Psoas muscle (tissue), 7 donors: ENCODE measurements at regions not wholly inside any gene's neighbourhood (a gene's known extent, or its start where the extent isn't known, plus 50 kb on each side); places are given as distances from the start of the nearest gene placed in this dataset.

Source experiments
- ATAC-seq, 4 donors: fragments of 200-7000 bp; cut with Tn5 transposase; one replicate each; pipeline ENCODE4 v1.9.1; 2020; ENCODE audit warnings: moderate library complexity in 3 of 4, mild to moderate bottlenecking in 2 of 4
- DNase-seq, 2 donors: peaks; one replicate each; pipeline ENCODE4 v3.0.0-alpha.2; 2020
- H3K27ac ChIP-seq: fragments of 200-600 bp; one replicate; pipeline ENCODE4 v1.8.0; 2022
- H3K27me3 ChIP-seq, 3 donors: fragments of 200-600 bp in 1 of 3; one replicate each; pipeline versions ENCODE4 v1.6.1 to v1.8.0; 2013 to 2022; ENCODE audit warnings: low read length in 2 of 3, mild to moderate bottlenecking in 2 of 3, moderate library complexity in 1 of 3; ENCODE audit not compliant: insufficient read depth in 3 of 3
- H3K36me3 ChIP-seq, 2 donors: fragments of 200-600 bp in 1 of 2; one replicate each; pipeline versions ENCODE4 v1.6.1 to v1.8.0; 2013 to 2022; ENCODE audit warnings: low read depth in 1 of 2, mild to moderate bottlenecking in 1 of 2, moderate library complexity in 1 of 2; ENCODE audit not compliant: insufficient read depth in 1 of 2
- H3K4me1 ChIP-seq: fragments of 200-600 bp; one replicate; pipeline ENCODE4 v1.8.0; 2022
- H3K4me3 ChIP-seq: fragments of 200-600 bp; one replicate; pipeline ENCODE4 v1.8.0; 2022; ENCODE audit warnings: mild to moderate bottlenecking
- H3K9me3 ChIP-seq: fragments of 200-600 bp; one replicate; pipeline ENCODE4 v1.8.0; 2022
- CTCF ChIP-seq: fragments of 200-600 bp; IDR thresholded peaks from one replicate; pipeline ENCODE4 v1.8.0; 2022; ENCODE audit warnings: antibody characterized with exemption
- WGBS, 3 donors: extraction: QIAGEN DNeasy Blood & Tissue Kit; methylation state at CpG; one replicate each; pipeline versions ENCODE4 v1.1.6 to v1.1.7; 2013; 5-methylcytosine and 5-hydroxymethylcytosine counted together
- intact Hi-C, 2 donors: fragments of 100-400 bp; cut with DNase I; formaldehyde crosslinking; loops; one replicate each; pipeline versions ENCODE4 v1.11.0 to v1.14.2; 2022
- donor health status: healthy with polysubstance abuse.
- donor health status: DM: no; HTN: no; CAD: no; lungs with moderate emphysema.
- donor health status: Bipolar disorder and iron deficiency.
- donor health status: healthy.
- donor health status: DM: yes; HTN: yes; CAD: no.
- donor health status: DM: no; HTN: no; CAD: no.
- donor health status: DM: yes; HTN: yes; CAD: no.

- peaks cover 0 to 2% (median 0%) of the 10 kb centered on the region in 3 donors for H3K27me3 ChIP-seq
- DNase-seq (no peak), ATAC-seq (no peak)
- H3K4me3 ChIP-seq, result no peak overlapping the region
- H3K4me1 ChIP-seq, result no peaks in the 10 kb centered on the region
- WGBS, 3 donors, result 88 to 95% (median 94%) methylated on average over 11 of the region's 11 CpGs
- intact Hi-C loops, result no loop called here
- no peak overlapping the region for H3K27ac ChIP-seq
- TF ChIP-seq CTCF, result no peak
- no peaks in the 10 kb centered on the region for H3K36me3 ChIP-seq
- H3K9me3 ChIP-seq, result no peaks in the 10 kb centered on the region
Observed at GRCh38 chr14:101024686-101025085, 121.2 kb upstream of the RTL1 start.

GRCh38 chr14:101025131-101025530, 121.6 kb upstream of the RTL1 start:
- Histone ChIP-seq H3K27ac (no peak overlapping the region), H3K4me1 (no peaks in the 10 kb centered on the region), H3K27me3 (peaks cover 0 to 2% (median 0%) of the 10 kb centered on the region in 3 donors), H3K9me3 (no peaks in the 10 kb centered on the region), H3K4me3 (no peak overlapping the region), H3K36me3 (no peaks in the 10 kb centered on the region)
- ATAC-seq (no peak), DNase-seq (no peak)
- 80 to 84% (median 83%) methylated on average over 8 of the region's 8 CpGs for WGBS, 3 donors
- intact Hi-C loops, result no loop called here
- TF ChIP-seq CTCF, result no peak

GRCh38 chr14:101025696-101026095, 122.2 kb upstream of the RTL1 start:
- Histone ChIP-seq H3K4me1 (no peaks in the 10 kb centered on the region), H3K27me3 (peaks cover 0 to 2% (median 0%) of the 10 kb centered on the region in 3 donors), H3K27ac (no peak overlapping the region), H3K9me3 (no peaks in the 10 kb centered on the region), H3K4me3 (no peak overlapping the region), H3K36me3 (no peaks in the 10 kb centered on the region)
- TF ChIP-seq CTCF, result no peak
- DNase-seq (no peak), ATAC-seq (no peak)
- WGBS, 3 donors, result 79 to 83% (median 80%) methylated on average over 19 of the region's 19 CpGs
- intact Hi-C loops, result no loop called here

- DNase-seq, result no peak
- no peaks in the 10 kb centered on the region for H3K9me3 ChIP-seq
- no peak overlapping the region for H3K4me3 ChIP-seq
- no peaks in the 10 kb centered on the region for H3K4me1 ChIP-seq
- intact Hi-C loops, result no loop called here
- TF ChIP-seq CTCF, result no peak
- no peak overlapping the region for H3K27ac ChIP-seq
- no peak for ATAC-seq
- peaks cover 0 to 2% (median 0%) of the 10 kb centered on the region in 3 donors for H3K27me3 ChIP-seq
- H3K36me3 ChIP-seq, result no peaks in the 10 kb centered on the region
- 83 to 87% (median 85%) methylated on average over 7 of the region's 7 CpGs for whole genome bisulfite sequencing, 3 donors
Observed at GRCh38 chr14:101026341-101026740, 122.8 kb upstream of the RTL1 start.

- H3K4me3 ChIP-seq, result no peak overlapping the region
- intact Hi-C loops, result no loop called here
- H3K27me3 ChIP-seq, result peaks cover 0 to 2% (median 0%) of the 10 kb centered on the region in 3 donors
- ATAC-seq (no peak), DNase-seq (no peak)
- no peaks in the 10 kb centered on the region for H3K36me3 ChIP-seq
- no peak overlapping the region for H3K27ac ChIP-seq
- H3K4me1 ChIP-seq, result no peaks in the 10 kb centered on the region
- no peaks in the 10 kb centered on the region for H3K9me3 ChIP-seq
- no peak for TF ChIP-seq CTCF
- WGBS, 3 donors, result 88 to 91% (median 89%) methylated on average over 10 of the region's 10 CpGs
Observed at GRCh38 chr14:101027291-101027690, 123.8 kb upstream of the RTL1 start.
